ENCODE measurements at regions not wholly inside any gene's neighbourhood (a gene's known extent, or its start where the extent isn't known, plus 50 kb on each side); places are given as distances from the start of the nearest gene placed in this dataset.
"Not testable (repeated sequence)": the region's sequence is repeated elsewhere in the genome, so short reads cannot be mapped to it uniquely, and the experiment has no call there.

GRCh38 chr2:224106794-224107193, 67.7 kb upstream of the SERPINE2 start:
- DNase-seq, result no peak

- DNase-seq, result no peak
These were observed 65.7 kb upstream of the SERPINE2 start for GRCh38 chr2:224104668-224105386.

- DNase-seq, result no peak
These were observed 64.6 kb upstream of the SERPINE2 start for GRCh38 chr2:224103651-224104050.

- DNase-seq, result no peak
These were observed 63.9 kb upstream of the SERPINE2 start for GRCh38 chr2:224102991-224103390.

GRCh38 chr2:224101820-224102630, 62.9 kb upstream of the SERPINE2 start:
- no peak for DNase-seq

GRCh38 chr2:224099861-224100643, 61.0 kb upstream of the SERPINE2 start:
- DNase-seq, result no peak

GRCh38 chr2:224098481-224099230, 59.6 kb upstream of the SERPINE2 start:
- DNase-seq, result no peak

- no peak for DNase-seq
These were observed 55.3 kb upstream of the SERPINE2 start for GRCh38 chr2:224094413-224094812.

GRCh38 chr2:224091671-224092070, 52.6 kb upstream of the SERPINE2 start:
- not testable (repeated sequence) for DNase-seq

GRCh38 chr2:224089606-224090005, 50.5 kb upstream of the SERPINE2 start:
- not testable (repeated sequence) for DNase-seq
